ENCODE measurements at regions not wholly inside any gene's neighbourhood (a gene's known extent, or its start where the extent isn't known, plus 50 kb on each side); places are given as distances from the start of the nearest gene placed in this dataset.

DNA sequence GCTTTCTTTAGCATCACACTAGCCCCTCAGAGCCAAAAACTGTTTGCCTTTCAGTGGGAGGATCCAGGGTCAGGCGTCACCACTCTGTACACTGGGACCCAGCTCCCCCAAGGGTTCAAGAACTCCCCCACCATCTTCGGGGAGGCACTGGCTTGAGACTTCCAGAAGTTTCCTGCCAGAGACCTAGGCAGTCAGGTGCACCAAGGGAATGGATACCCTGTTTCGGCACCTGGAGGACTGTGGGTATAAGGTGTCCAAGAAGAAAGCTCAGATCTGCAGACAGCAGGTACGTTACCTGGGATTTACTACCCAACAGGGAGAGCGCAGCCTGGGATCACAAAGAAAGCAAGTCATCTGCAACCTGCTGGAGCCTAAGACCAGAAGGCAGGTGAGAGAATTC lies 603.0 kb downstream of the UQCRFS1 start:
- TF ChIP-seq ZNF274 (IDR thresholded peaks at IDR 0.05; ENCODE audit: low read depth, low read length): no peak
- no peak for TF ChIP-seq YY1 (IDR thresholded peaks at IDR 0.05; ENCODE audit: insufficient read depth, insufficient read length)

All from NT2/D1 (cell line).